ENCODE measurements at regions not wholly inside any gene's neighbourhood (a gene's known extent, or its start where the extent isn't known, plus 50 kb on each side); places are given as distances from the start of the nearest gene placed in this dataset.

DNA sequence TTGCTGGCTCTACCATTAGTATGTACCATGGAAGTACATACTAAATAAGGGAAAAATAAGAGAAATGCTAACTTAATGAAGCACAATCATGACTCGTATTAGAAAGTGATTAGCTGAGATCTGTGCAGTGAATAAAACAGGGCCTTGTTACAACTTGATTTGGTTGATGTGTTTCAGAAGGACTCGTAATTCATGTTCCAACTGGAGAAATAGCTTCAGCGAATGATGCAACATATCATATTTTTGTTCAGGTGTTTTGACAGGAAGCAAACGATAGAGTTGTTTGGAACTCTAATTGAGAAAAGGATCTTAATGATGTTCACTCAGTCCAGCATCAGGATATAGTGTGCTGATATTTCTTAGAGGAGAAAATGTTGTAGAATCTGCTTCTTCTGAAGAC lies 474.6 kb upstream of the WWC1 start:
- FAIRE-seq, result no peak
- H3K9ac ChIP-seq (ENCODE audit: insufficient read depth, low read depth, low read length), result no peak overlapping the region
- no peaks in the 10 kb centered on the region for H3K9me3 ChIP-seq (ENCODE audit: low read length)
- H3K79me2 ChIP-seq (ENCODE audit: insufficient read depth, low read length), result no peaks in the 10 kb centered on the region
- H4K20me1 ChIP-seq (ENCODE audit: insufficient read depth, low read length), result no peaks in the 10 kb centered on the region
- ChIA-PET POLR2A (no interaction called here), CTCF (ENCODE audit: low intra/inter-chr PET ratio, low total read pairs) (no interaction called here)
- no peak overlapping the region for H3K27ac ChIP-seq (ENCODE audit: extremely low read length, insufficient read depth, low read length)
- H3K4me1 ChIP-seq (ENCODE audit: insufficient read depth, low read length), result no peaks in the 10 kb centered on the region
- H3K27me3 ChIP-seq (ENCODE audit: control insufficient read depth in 1 of 2, insufficient read depth in 2 of 2, low read length in 2 of 2), result no peaks in the 10 kb centered on the region
- WGBS (ENCODE audit: low lambda C conversion rate), result 8% methylated on average over 4 of the region's 4 CpGs
- intact Hi-C loops (cut with micrococcal nuclease; ENCODE audit: unreplicated experiment) (no loop called here), in situ Hi-C loops (cut with HindIII; ENCODE audit: extremely low pct_ligation_motif_present, low pct_unique_long_range_greater_than_20kb) (no loop called here)
- H2AFZ ChIP-seq (ENCODE audit: low read length), result no peak overlapping the region
- no TSS peak for BruUV-seq (replicated peaks)
- no peak for ATAC-seq
- no peak for DNase-seq (ENCODE audit: low spot score)
- H3K4me3 ChIP-seq (replicated peaks in 1 of 3; ENCODE audit: insufficient read depth in 1 of 3, low read depth in 2 of 3, low read length in 3 of 3), result no peak overlapping the region
- no peak overlapping the region for H3K4me2 ChIP-seq (ENCODE audit: low read depth, low read length)
- no peaks in the 10 kb centered on the region for H3K36me3 ChIP-seq (replicated peaks in 1 of 2; ENCODE audit: control insufficient read depth in 1 of 2, insufficient read depth in 2 of 2, low read length in 2 of 2)
- TF ChIP-seq, protein P1, sequence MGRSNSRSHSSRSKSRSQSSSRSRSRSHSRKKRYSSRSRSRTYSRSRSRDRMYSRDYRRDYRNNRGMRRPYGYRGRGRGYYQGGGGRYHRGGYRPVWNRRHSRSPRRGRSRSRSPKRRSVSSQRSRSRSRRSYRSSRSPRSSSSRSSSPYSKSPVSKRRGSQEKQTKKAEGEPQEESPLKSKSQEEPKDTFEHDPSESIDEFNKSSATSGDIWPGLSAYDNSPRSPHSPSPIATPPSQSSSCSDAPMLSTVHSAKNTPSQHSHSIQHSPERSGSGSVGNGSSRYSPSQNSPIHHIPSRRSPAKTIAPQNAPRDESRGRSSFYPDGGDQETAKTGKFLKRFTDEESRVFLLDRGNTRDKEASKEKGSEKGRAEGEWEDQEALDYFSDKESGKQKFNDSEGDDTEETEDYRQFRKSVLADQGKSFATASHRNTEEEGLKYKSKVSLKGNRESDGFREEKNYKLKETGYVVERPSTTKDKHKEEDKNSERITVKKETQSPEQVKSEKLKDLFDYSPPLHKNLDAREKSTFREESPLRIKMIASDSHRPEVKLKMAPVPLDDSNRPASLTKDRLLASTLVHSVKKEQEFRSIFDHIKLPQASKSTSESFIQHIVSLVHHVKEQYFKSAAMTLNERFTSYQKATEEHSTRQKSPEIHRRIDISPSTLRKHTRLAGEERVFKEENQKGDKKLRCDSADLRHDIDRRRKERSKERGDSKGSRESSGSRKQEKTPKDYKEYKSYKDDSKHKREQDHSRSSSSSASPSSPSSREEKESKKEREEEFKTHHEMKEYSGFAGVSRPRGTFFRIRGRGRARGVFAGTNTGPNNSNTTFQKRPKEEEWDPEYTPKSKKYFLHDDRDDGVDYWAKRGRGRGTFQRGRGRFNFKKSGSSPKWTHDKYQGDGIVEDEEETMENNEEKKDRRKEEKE (IDR thresholded peaks at IDR 0.05), result no peak
- no peak for TF ChIP-seq ZNF350 (CRISPR knock-in tag; IDR thresholded peaks at IDR 0.05; ENCODE audit: borderline replicate concordance, low read depth)
- TF ChIP-seq, protein P2, sequence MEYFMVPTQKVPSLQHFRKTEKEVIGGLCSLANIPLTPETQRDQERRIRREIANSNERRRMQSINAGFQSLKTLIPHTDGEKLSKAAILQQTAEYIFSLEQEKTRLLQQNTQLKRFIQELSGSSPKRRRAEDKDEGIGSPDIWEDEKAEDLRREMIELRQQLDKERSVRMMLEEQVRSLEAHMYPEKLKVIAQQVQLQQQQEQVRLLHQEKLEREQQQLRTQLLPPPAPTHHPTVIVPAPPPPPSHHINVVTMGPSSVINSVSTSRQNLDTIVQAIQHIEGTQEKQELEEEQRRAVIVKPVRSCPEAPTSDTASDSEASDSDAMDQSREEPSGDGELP (IDR thresholded peaks at IDR 0.05; ENCODE audit: borderline replicate concordance, low read depth), result no peak
- TF ChIP-seq E2F5 (CRISPR knock-in tag; conservative IDR thresholded peaks at IDR 0.05), result no peak
- TF ChIP-seq, protein P3, sequence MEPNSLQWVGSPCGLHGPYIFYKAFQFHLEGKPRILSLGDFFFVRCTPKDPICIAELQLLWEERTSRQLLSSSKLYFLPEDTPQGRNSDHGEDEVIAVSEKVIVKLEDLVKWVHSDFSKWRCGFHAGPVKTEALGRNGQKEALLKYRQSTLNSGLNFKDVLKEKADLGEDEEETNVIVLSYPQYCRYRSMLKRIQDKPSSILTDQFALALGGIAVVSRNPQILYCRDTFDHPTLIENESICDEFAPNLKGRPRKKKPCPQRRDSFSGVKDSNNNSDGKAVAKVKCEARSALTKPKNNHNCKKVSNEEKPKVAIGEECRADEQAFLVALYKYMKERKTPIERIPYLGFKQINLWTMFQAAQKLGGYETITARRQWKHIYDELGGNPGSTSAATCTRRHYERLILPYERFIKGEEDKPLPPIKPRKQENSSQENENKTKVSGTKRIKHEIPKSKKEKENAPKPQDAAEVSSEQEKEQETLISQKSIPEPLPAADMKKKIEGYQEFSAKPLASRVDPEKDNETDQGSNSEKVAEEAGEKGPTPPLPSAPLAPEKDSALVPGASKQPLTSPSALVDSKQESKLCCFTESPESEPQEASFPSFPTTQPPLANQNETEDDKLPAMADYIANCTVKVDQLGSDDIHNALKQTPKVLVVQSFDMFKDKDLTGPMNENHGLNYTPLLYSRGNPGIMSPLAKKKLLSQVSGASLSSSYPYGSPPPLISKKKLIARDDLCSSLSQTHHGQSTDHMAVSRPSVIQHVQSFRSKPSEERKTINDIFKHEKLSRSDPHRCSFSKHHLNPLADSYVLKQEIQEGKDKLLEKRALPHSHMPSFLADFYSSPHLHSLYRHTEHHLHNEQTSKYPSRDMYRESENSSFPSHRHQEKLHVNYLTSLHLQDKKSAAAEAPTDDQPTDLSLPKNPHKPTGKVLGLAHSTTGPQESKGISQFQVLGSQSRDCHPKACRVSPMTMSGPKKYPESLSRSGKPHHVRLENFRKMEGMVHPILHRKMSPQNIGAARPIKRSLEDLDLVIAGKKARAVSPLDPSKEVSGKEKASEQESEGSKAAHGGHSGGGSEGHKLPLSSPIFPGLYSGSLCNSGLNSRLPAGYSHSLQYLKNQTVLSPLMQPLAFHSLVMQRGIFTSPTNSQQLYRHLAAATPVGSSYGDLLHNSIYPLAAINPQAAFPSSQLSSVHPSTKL (CRISPR knock-in tag; IDR thresholded peaks at IDR 0.05), result no peak
- TF ChIP-seq MTERF4 (CRISPR knock-in tag; IDR thresholded peaks at IDR 0.05), result no peak
- TF ChIP-seq FOXP4 (CRISPR knock-in tag; IDR thresholded peaks at IDR 0.05), result no peak
- no peak for TF ChIP-seq ZNF432 (CRISPR knock-in tag; IDR thresholded peaks at IDR 0.05; ENCODE audit: borderline replicate concordance)
- no peak for TF ChIP-seq ZNF34 (CRISPR knock-in tag; IDR thresholded peaks at IDR 0.05; ENCODE audit: borderline replicate concordance)
